NB4 (cell line): ENCODE measurements at regions not wholly inside any gene's neighbourhood (a gene's known extent, or its start where the extent isn't known, plus 50 kb on each side); places are given as distances from the start of the nearest gene placed in this dataset.

Source experiments
- DNase-seq: peaks from one replicate; pipeline ENCODE4 v3.0.0; 2010; ENCODE audit warnings: low read depth
- H3K4me3 ChIP-seq: one replicate; pipeline ENCODE4 v1.5.1; 2011; ENCODE audit warnings: mild to moderate bottlenecking, low read depth, low read length, moderate library complexity
- CTCF ChIP-seq: IDR thresholded peaks from one replicate; pipeline ENCODE4 v1.5.1; 2012; ENCODE audit warnings: low read depth, low read length
- MAX ChIP-seq: IDR thresholded peaks from 2 replicates; pipeline ENCODE4 v1.6.1; 2011; ENCODE audit warnings: low read depth, low read length
- MYC ChIP-seq: IDR thresholded peaks from 2 replicates; pipeline ENCODE4 v1.6.1; 2011; ENCODE audit warnings: low read depth, low read length
- POLR2A ChIP-seq: IDR thresholded peaks from 2 replicates; pipeline ENCODE4 v1.6.1; 2011; ENCODE audit warnings: mild to moderate bottlenecking; ENCODE audit not compliant: insufficient read length; ENCODE audit errors: extremely low read depth

GRCh38 chr20:60326821-60327220 is 368.6 kb downstream of the CDH26 start:
- no peak for TF ChIP-seq CTCF
- no peak for TF ChIP-seq POLR2A
- no peak for TF ChIP-seq MAX
- TF ChIP-seq MYC: no peak
- DNase-seq: no peak
- H3K4me3 ChIP-seq: no peak overlapping the region

- no peak overlapping the region for H3K4me3 ChIP-seq
- TF ChIP-seq MYC (no peak), MAX (no peak), POLR2A (no peak), CTCF (no peak)
- DNase-seq: peak; percentile 11
These were observed 369.9 kb downstream of the CDH26 start for GRCh38 chr20:60327971-60328660.

- no peak overlapping the region for H3K4me3 ChIP-seq
- DNase-seq: no peak
- no peak for TF ChIP-seq POLR2A
- TF ChIP-seq MYC: no peak
- TF ChIP-seq CTCF: no peak
- no peak for TF ChIP-seq MAX
These were observed 372.2 kb downstream of the CDH26 start for GRCh38 chr20:60330461-60330860.

- DNase-seq: no peak
- H3K4me3 ChIP-seq: no peak overlapping the region
- TF ChIP-seq CTCF (no peak), MAX (no peak), MYC (no peak), POLR2A (no peak)
These were observed 373.6 kb downstream of the CDH26 start for GRCh38 chr20:60331688-60332300.

GRCh38 chr20:60332523-60332922 is 374.3 kb downstream of the CDH26 start:
- H3K4me3 ChIP-seq: no peak overlapping the region
- TF ChIP-seq MYC: no peak
- no peak for TF ChIP-seq MAX
- no peak for TF ChIP-seq POLR2A
- no peak for TF ChIP-seq CTCF
- DNase-seq: no peak
